GM23338 (cell line): ENCODE measurements at regions not wholly inside any gene's neighbourhood (a gene's known extent, or its start where the extent isn't known, plus 50 kb on each side); places are given as distances from the start of the nearest gene placed in this dataset.

Source experiments
- ATAC-seq: fragments of 200-7000 bp; cut with Tn5 transposase; 3 replicates; pipeline ENCODE4 v1.9.1; 2020
- DNase-seq: peaks from one replicate; pipeline ENCODE4 v3.0.0-alpha.2; 2015; ENCODE audit warnings: low spot score
- H2AFZ ChIP-seq: fragments of 200-600 bp; sonication (generic); 2 replicates; pipeline ENCODE4 v1.8.0; 2016; ENCODE audit warnings: antibody characterized with exemption, mild to moderate bottlenecking, moderate library complexity
- H3F3A ChIP-seq: fragments of 200-600 bp; sonication (generic); replicated peaks from 2 replicates; pipeline ENCODE4 v1.8.0; 2017; ENCODE audit warnings: antibody characterized with exemption, mixed run types, low read depth
- H3K27ac ChIP-seq: fragments of 200-600 bp; sonication (generic); 2 replicates; pipeline ENCODE4 v1.6.1; 2016; ENCODE audit warnings: low read depth
- H3K27me3 ChIP-seq: fragments of 200-600 bp; sonication (generic); 2 replicates; pipeline ENCODE4 v1.8.0; 2016; ENCODE audit warnings: mild to moderate bottlenecking, mixed run types, moderate library complexity; ENCODE audit not compliant: insufficient read depth
- H3K36me3 ChIP-seq: fragments of 200-600 bp; sonication (generic); 2 replicates; pipeline ENCODE4 v1.8.0; 2016; ENCODE audit warnings: mild to moderate bottlenecking; ENCODE audit not compliant: insufficient read depth
- H3K4me1 ChIP-seq: fragments of 200-600 bp; sonication (generic); 2 replicates; pipeline ENCODE4 v1.8.0; 2016; ENCODE audit warnings: mild to moderate bottlenecking, moderate library complexity; ENCODE audit not compliant: insufficient read depth
- H3K4me2 ChIP-seq: fragments of 200-600 bp; sonication (generic); 2 replicates; pipeline ENCODE4 v1.7.1; 2017; ENCODE audit warnings: mixed run types
- H3K4me3 ChIP-seq: fragments of 200-600 bp; sonication (generic); 2 replicates; pipeline ENCODE4 v1.6.1; 2016; ENCODE audit warnings: mixed run types
- H3K79me2 ChIP-seq: fragments of 200-600 bp; sonication (generic); replicated peaks from 2 replicates; pipeline ENCODE4 v1.8.0; 2017; ENCODE audit warnings: mild to moderate bottlenecking; ENCODE audit not compliant: insufficient read depth
- H3K9me2 ChIP-seq: fragments of 200-600 bp; sonication (generic); 2 replicates; pipeline ENCODE4 v1.8.0; 2017; ENCODE audit not compliant: insufficient read depth
- H4K20me1 ChIP-seq: fragments of 200-600 bp; sonication (generic); replicated peaks from 2 replicates; pipeline ENCODE4 v1.8.0; 2017; ENCODE audit warnings: mild to moderate bottlenecking; ENCODE audit not compliant: insufficient read depth
- H3K27ac Mint-ChIP-seq: 2 replicates; pipeline ENCODE4 v1.8.0; 2020; ENCODE audit warnings: inconsistent platforms, mild to moderate bottlenecking, moderate library complexity, mixed read lengths
- H3K27me3 Mint-ChIP-seq: 3 replicates; pipeline ENCODE4 v1.8.0; 2022; ENCODE audit warnings: low read depth, mild to moderate bottlenecking, moderate library complexity, mixed read lengths, inconsistent platforms; ENCODE audit not compliant: insufficient read depth, poor library complexity
- H3K36me3 Mint-ChIP-seq: 3 replicates; pipeline ENCODE4 v1.8.0; 2021; ENCODE audit warnings: low read depth, mild to moderate bottlenecking, inconsistent platforms, moderate library complexity, mixed read lengths
- H3K4me1 Mint-ChIP-seq: 3 replicates; pipeline ENCODE4 v1.8.0; 2020; ENCODE audit warnings: mild to moderate bottlenecking, inconsistent platforms, mixed read lengths
- H3K4me3 Mint-ChIP-seq: 3 replicates; pipeline ENCODE4 v1.8.0; 2021; ENCODE audit warnings: moderate library complexity, mild to moderate bottlenecking, inconsistent platforms, mixed read lengths
- H3K9me3 Mint-ChIP-seq: 3 replicates; pipeline ENCODE4 v1.8.0; 2020; ENCODE audit warnings: moderate library complexity, mild to moderate bottlenecking, inconsistent platforms, mixed read lengths
- ETS1 ChIP-seq: IDR thresholded peaks from 2 replicates; pipeline ENCODE4 v1.6.1; 2016; ENCODE audit warnings: antibody characterized with exemption
- POLR2AphosphoS5 ChIP-seq: IDR thresholded peaks from 2 replicates; pipeline ENCODE4 v1.6.1; 2016; ENCODE audit warnings: antibody characterized with exemption, low read depth
- STAT1 ChIP-seq: IDR thresholded peaks from one replicate; pipeline ENCODE4 v1.6.1; 2016; ENCODE audit warnings: antibody characterized with exemption; ENCODE audit not compliant: unreplicated experiment
- ZNF331 ChIP-seq: fragments of 250-450 bp; sonication (Bioruptor Pico); IDR thresholded peaks from 2 replicates; pipeline ENCODE4 v1.5.0; 2020; ENCODE audit warnings: low read depth, mild to moderate bottlenecking, moderate library complexity
- ZNF462 ChIP-seq: fragments of 250-450 bp; sonication (Bioruptor Pico); IDR thresholded peaks from 2 replicates; pipeline ENCODE4 v1.5.0; 2020; ENCODE audit warnings: mild to moderate bottlenecking, moderate library complexity

GRCh38 chr2:222761888-222762287, 90.4 kb downstream of the MOGAT1 start (continued):
- TF ChIP-seq ZNF462 (CRISPR knock-in tag) (no peak), POLR2AphosphoS5 (no peak), ETS1 (no peak), ZNF331 (CRISPR knock-in tag) (no peak)

GRCh38 chr2:222762342-222762741, 90.9 kb downstream of the MOGAT1 start:
- no peak for ATAC-seq
- no peaks in the 10 kb centered on the region for H3K9me2 ChIP-seq
- TF ChIP-seq ETS1 = no peak
- TF ChIP-seq ZNF462 (CRISPR knock-in tag) = no peak
- no peak for TF ChIP-seq STAT1

More at GRCh38 chr2:222762342-222762741, 90.9 kb downstream of the MOGAT1 start:
- H3K36me3 Mint-ChIP-seq = no peaks in the 10 kb centered on the region
- Histone ChIP-seq H3K4me3 (no peak overlapping the region), H3F3A (no peaks in the 10 kb centered on the region), H3K27me3 (no peaks in the 10 kb centered on the region), H3K79me2 (no peaks in the 10 kb centered on the region), H3K4me1 (no peaks in the 10 kb centered on the region), H3K27ac (no peak overlapping the region), H2AFZ (peak overlapping the region; percentile 11; the same call in 1 of the 2 replicates), H3K36me3 (no peaks in the 10 kb centered on the region), H3K4me2 (no peak overlapping the region), H4K20me1 (no peaks in the 10 kb centered on the region)
- no peaks in the 10 kb centered on the region for H3K9me3 Mint-ChIP-seq
- H3K4me3 Mint-ChIP-seq = no peak overlapping the region
- no peak overlapping the region for H3K27ac Mint-ChIP-seq
- H3K4me1 Mint-ChIP-seq = no peaks in the 10 kb centered on the region
- DNase-seq = no peak
- peaks cover 3% of the 10 kb centered on the region for H3K27me3 Mint-ChIP-seq
